HG03025 (cell line): ENCODE measurements at regions not wholly inside any gene's neighbourhood (a gene's known extent, or its start where the extent isn't known, plus 50 kb on each side); places are given as distances from the start of the nearest gene placed in this dataset.
"Not testable (repeated sequence)": the region's sequence is repeated elsewhere in the genome, so short reads cannot be mapped to it uniquely, and the experiment has no call there.

ENCODE experiments used
- ATAC-seq: cut with Tn5 transposase; IDR thresholded peaks from one replicate; pipeline ENCODE4 v1.9.1; 2021; ENCODE audit warnings: mild to moderate bottlenecking, moderate library complexity; ENCODE audit not compliant: unreplicated experiment, low FRiP score

DNA sequence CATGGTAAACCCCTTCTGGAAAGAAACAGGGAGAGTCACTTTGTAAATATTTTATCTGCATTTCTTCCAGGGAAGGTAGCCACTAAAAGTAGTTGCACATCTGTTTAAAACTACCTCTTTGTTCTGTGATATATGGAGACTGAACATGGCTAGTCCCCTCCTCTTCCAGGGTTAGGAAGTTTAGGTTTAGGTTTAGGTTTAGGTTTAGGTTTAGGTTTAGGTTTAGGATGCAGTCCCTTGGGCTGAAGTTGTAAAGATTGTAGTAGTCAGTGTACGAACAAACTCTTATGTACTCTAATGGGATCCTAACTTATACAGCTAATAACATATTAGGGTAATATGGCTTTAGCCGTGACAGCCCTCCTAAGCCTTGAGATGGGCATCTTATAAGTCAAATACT is 880.2 kb upstream of the TMEFF2 start:
- ATAC-seq, result no peak

DNA sequence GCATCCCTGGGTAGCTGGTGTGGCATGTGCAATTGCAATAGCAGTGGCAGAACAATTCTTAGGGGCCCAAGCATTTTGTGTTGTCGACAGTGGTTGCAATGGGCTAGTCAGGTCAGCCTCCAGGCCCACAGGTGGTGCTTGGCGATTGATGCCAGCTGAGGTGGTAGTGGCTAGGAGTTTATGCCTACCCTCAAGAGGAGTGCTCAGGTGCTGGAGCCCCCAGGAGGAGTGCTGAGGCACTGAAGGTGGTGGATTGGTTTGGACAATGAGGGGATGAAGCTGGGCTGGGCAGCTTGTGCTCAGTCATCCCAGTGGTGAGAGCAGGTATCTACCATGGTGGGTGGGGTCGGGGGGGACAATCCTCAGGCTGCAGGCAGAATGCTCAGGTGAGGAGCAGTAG is 877.9 kb upstream of the TMEFF2 start:
- ATAC-seq, result no peak

DNA sequence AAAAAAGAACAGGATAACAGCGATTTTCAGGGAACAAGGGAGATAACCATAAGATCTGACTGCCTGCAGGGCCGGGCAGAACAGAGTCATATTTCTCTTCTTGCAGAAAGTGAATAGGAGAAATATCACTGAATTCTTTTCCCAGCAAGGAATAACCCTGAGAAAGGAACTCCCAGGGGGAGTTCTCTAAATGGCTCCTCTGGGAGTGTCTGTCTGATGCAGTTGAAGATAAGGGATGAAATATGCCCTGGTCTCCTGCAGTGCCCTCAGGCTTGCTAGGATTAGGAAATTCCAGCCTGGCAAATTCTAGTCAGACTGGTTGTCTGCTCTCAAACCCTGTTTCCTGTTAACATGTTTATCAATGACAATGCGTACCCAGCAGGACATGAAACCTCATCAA is 830.8 kb upstream of the TMEFF2 start:
- not testable (repeated sequence) for ATAC-seq

DNA sequence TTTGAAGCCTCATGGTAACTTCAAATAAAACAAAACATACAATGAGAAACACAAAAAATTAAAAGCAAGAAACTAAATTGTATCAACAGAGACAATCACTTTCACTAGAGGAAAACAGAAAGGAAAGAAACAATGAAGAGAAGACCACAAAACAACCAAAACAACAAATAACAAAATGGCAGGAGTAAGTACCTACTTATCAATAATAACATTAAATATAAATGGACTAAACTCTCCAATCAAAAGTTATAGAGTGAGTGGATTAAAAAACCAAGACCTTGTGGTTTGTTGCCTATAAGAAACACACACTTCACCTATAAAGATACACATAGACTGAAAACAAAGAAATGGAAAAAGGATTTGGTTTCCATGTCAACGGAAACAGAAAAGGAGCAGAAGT is 830.1 kb upstream of the TMEFF2 start:
- ATAC-seq, result no peak

DNA sequence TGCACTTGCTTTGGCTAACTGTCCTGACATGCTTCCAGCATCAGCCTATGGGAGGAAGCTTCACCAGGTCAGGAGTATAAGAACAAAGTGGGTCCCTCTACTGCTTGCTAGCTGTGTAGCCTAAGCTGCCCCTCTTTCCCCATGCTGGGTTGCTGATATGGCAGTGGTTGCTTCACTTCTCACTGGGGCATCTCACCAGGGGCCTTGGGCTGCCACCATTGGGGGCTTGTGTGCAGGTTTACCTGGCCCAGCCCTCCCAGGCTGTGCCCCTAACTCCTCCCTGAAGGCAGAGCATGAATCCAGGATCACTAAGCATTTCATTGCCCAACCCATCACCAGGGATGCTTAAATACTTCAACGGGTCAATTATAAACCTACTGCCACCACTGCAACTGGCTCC is 817.1 kb upstream of the TMEFF2 start:
- no peak for ATAC-seq

DNA sequence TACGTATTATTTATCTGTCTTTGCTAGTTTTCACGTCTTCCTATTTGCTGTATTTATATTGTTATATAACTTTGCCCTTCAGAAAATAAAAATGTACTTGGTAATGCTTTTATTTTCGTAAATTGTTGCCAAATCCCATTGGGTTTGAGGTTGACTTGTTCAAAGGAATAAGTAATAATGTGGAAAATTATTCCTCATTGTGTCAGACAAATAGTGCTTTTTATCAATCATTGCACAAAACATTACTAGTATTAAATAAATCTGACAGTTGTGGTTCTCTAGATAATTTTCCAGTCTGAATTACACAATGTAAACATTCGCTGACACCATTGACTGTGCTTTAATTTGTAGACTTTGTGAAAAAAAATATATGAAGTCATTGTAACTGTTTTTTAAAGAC is 798.3 kb upstream of the TMEFF2 start:
- no peak for ATAC-seq

DNA sequence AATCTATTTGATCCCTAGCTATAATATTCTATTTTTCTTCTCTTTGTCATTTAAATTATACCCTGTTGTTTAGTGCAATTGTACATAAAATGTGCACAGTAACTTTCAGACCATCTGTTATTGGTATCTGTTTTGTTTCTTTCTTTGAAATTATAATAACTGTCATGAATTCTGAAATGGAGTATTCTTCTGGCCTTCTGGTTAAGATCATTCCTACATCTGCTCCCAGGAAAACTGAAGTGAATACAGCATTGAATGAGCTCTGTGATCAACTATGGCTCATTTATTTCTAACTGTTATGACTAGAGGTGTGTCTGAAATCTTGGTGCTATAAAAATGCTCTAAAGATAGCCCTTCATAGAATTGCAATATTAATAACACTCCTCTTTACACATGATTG is 788.4 kb upstream of the TMEFF2 start:
- no peak for ATAC-seq

DNA sequence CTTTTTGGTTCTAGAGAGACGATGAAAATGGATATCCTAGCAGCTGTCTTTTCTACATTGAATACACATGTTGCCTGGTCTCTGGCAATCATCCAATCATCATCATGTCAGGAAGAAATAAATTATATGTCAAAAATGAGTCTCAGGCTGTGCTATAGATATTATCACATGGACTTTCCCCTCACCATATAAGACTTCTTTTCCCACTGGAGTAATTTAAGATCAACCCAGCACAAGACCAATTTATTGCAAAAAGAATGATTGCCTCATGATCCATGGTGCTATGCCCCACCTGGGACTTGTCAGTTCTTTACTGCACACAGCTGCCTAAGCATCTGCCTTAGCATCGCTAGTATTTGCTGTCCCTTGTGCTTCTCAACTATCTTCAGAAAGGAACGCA is 783.7 kb upstream of the TMEFF2 start:
- ATAC-seq, result no peak

DNA sequence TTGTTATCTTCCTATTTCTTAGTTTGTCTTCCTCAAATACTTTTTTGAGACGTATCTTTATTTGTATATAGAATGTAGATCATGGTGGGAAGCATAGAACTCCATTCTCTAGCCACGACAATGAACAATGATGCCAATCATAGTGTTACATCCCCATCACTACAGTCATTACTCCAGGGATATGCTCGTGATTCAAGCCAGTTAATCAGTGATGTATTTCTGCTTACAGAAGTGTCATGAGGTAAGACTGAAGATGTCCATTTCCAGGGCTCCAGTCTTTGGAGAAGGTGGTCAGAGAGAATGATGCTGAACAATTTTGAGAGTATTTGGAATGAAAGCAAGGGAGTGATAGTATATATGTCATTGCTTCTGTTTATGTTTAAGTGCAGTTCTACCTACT is 777.2 kb upstream of the TMEFF2 start:
- ATAC-seq, result no peak

DNA sequence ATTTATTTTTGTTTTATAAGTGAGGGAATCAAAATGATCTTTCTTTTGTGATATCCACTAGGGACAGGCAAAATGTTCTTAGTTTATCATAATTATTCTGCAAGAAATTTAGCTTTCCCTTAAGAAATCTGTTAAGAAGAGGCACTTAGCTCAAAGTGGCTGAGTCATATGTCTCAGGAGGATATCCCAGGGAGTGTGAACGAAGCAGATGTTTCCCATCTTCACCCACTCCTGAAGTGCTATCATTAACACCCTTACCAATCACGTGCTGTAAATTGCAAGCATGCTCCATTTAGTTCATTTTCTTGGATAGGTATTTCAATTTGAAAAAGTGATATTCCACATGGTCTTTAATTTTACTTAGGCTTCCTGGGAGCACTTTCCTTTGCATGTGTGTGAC is 774.3 kb upstream of the TMEFF2 start:
- no peak for ATAC-seq

DNA sequence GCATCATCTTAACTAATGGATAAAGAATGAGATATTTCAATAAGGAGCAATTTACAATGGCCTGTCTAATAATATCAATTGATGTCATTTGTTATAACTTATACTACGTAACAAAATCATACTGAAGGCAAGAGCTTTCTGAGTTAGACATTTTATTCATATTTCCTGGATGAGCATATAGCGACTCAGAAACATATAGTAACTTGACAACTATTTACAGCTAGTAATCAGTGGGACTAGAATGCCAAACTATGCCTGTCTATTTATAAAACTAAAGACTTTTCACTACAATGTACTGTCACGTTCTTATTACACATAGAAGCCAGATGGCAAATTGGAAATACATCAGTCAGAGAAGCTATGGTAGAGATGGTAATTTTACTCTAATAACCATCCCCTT is 766.2 kb upstream of the TMEFF2 start:
- ATAC-seq, result no peak

DNA sequence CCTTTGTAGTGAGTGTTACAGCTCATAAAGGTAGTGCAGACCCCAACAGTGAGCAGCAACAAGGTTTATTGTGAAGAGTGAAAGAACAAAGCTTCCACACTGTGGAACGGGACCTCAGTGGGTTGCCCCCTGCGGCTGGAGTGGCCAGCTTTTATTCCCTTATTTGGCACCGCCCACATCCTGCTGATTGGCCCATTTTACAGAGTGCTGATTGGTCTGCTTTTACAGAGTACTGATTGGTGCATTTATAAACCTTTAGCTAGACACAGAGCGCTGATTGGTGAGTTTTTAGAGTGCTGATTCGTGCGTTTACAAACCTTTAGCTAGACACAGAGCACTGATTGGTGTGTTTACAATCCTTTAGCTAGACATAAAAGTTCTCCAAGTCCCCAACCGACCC is 763.9 kb upstream of the TMEFF2 start:
- not testable (repeated sequence) for ATAC-seq

DNA sequence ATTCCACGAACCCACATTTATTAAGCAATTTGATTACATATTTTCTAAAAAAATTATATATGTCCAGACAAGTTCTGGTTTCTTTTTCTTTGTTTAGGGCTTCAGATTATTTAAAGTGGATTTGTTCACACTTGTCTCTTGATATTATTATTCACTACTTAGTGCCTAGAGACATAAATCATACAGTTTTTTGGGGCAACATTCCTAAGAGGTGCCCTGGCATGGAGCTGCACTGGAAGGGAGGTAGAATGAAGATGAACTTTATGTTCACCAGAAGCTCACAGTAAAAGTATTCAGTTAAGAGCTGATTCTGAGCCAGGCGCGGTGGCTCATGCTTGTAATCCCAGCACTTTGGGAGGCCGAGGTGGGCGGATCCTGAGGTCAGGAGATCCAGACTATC is 762.7 kb upstream of the TMEFF2 start:
- ATAC-seq, result no peak

DNA sequence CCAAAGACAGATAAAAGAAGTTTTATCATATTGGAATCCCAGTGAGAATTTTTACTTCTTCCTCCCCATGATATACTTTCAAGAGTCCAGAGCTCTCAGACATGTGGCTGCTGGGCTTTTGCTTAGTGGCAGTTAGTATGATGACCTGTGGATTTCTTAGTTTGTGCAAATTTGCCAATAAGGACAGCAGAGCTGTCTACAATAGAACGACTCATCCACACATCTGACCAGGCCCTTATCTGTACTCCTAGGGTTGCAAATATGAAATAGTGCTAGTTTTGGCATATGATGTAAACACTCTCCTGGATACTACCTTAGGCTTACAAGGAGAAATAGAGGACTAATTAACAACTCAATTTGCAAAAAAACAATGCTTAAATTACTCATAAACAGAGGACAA is 758.4 kb upstream of the TMEFF2 start:
- no peak for ATAC-seq

DNA sequence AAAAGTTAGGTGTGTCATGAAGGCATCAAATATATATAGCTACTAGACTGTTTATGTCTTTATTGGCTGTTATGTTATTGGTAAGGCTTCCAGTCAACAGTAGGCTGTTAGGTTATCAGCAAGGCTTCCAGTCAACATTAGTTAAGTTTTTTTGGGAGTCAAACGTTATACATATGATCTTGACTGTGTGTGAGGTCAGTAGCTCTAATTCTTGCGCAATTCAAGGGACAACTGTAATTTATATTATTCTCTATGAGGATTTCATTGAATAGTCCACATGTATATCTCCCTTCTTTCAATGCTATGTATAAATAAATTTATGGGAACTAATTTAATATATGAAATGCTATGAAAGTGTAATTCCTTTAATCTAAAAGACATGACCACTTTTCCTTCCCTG is 757.5 kb upstream of the TMEFF2 start:
- no peak for ATAC-seq

DNA sequence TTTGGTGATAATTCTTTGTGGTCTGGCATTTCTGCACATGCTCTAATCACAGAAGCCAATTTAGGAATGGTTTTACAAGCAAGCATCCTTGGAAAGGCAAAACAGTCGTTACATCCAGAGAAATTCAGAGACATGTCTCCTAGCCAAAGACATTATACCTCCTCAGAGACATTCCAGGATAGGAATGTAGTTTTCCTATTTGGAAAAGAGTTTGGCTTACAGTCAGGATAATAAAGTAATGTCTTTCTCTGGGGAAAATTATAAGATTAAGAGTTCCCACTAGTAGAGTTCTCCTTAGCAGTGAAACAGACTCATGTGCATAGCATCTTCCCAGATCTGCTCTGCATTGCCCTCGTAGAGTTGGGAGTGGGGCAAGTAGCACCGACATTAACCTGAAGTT is 753.6 kb upstream of the TMEFF2 start:
- no peak for ATAC-seq

DNA sequence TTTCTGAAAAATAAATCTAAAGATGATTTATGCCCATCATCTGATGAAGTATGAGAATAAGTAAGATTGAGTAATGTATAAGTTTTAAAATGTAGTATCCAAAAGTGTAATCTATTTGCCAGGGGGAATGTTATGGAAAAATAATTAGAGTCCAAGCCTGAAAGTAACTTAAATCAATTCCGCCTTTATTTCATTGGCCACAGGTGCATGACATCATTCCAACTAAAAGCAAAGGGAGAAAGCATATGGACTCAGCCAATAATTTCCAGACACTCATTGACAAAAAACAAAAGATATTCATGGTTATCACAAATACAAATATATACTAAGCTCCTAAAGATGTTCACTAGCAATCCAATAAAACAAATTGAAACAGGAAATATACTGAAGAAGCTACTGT is 752.6 kb upstream of the TMEFF2 start:
- no peak for ATAC-seq

DNA sequence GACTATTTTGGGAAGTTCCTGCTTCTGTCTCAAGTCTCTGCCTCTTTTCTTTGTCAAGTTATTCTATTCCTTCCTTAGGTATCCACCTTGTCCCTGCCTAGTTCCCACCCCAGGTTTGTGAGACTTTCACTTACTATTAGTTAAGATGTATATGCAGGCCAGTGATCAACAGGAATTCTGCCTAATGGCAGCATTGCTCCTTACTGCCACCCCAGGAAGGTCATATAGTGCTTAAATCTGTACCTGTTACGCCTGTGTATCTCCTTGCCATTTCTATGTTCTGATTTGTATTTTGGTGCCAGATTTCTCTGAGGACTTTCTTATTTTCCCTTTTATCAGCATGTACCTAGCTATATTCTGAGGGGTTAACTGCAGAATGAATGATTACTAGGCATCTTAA is 746.0 kb upstream of the TMEFF2 start:
- ATAC-seq, result no peak

DNA sequence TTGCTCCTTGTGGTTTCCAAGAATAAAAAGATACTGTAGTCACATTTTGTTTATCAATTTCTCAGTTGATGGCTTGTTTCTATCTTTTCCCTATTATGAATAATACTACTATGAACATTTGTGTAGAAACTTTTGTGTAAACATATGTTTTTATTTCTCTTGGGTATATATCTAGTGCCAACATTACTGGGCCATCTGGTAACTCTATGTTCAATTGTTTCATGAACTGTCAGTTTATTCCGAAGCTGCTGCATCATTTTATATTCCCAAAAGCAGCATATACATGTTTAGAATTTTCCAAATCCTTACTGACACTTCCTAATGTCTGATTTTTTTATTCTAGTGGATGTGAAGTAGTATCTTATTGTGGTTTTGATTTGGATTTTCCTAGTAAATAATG is 737.6 kb upstream of the TMEFF2 start:
- ATAC-seq, result no peak

DNA sequence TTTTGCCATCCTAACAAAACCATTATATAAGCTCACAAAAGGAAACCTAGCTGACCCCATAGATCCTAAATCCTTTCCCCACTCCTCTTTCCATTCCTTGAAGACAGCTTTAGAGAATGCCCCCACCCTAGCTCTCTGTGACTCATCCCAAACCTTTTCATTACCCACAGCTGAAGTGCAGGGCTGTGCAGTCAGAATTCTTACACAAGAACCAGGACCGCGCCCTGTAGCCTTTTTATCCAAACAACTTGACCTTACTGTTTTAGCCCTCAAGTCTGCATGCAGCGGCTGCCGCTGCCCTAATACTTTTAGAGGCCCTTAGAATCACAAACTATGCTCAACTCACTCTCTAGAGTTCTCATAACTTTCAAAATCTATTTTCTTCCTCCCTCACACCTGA is 726.9 kb upstream of the TMEFF2 start:
- ATAC-seq, result not testable (repeated sequence)

DNA sequence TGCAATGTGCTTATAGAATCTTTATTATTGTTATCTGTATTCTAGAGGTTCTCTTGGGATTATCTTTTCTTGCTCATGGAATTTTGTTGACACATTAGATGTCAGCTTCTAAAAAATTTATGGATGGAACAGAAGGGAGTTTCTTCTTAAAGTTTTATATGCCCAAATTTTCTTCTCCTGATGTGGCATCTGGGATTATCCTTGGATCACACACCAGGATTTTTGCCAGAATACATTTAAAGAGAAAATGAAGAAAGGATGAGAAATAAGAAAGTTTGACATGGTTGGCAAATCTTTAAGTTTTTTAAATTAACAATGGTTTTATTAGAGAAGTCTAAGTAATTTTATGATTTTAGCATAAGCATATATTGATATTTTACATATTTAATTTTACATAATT is 706.7 kb upstream of the TMEFF2 start:
- ATAC-seq, result no peak

DNA sequence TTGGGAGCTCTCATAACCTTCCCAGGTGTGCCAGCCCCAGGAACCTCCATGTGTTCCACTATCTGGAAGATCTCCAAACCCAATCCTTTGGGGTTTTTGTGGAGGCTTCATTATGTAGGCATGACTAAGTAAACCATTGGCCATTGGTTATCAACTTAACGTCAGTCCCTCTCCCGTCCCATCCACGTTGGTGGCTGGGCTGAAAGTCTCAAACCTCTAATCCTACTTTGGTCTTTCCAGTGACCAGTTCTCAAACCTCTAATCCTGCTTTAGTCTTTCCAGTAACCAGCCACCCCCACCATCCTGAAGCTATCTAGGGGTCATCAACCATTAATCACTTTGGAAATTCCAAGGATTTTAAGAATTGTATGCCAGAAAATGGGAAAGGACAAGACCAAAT is 704.7 kb upstream of the TMEFF2 start:
- no peak for ATAC-seq

DNA sequence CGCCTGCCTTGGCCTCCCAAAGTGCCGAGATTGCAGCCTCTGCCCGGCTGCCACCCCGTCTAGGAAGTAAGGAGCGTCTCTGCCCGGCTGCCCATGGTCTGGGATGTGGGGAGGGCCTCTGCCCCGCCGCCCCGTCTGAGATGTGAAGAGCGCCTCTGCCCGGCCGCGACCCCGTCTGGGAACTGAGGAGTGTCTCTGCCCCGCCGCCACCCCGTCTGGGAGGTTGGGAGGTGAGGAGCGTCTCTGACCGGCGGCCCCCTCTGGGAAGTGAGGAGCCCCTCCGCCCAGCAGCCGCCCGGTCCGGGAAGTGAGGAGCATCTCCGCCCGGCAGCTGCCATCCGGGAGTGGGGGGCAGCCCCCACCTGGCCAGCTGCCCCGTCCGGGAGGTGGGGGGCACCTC is 699.2 kb upstream of the TMEFF2 start:
- ATAC-seq, result not testable (repeated sequence)

DNA sequence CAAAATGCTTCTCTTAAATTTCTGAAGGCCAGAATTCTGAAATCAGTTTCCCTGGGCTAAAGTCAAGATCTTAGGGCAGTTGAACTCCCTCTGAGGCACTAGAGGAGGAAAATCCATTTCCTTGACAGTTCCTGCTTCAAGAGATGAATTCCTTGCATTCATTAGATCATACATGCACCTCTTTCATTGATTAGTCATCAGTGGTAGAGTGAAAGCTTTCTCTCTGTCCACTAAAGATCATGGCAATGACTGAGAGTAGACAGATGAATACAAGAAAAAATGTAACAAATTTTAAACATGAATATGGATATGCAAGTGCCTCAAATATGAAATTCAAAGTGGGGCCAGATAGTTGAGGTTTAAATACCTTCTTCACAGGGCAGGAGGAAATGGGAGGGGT is 693.4 kb upstream of the TMEFF2 start:
- no peak for ATAC-seq
